ENCODE measurements at regions not wholly inside any gene's neighbourhood (a gene's known extent, or its start where the extent isn't known, plus 50 kb on each side); places are given as distances from the start of the nearest gene placed in this dataset.

GRCh38 chr5:66306844-66307315, 162.8 kb downstream of the SREK1 start:
- DNase-seq (ENCODE audit: low spot score): no peak

- peak; percentile 39 for DNase-seq (ENCODE audit: low spot score)
These were observed 163.6 kb downstream of the SREK1 start for GRCh38 chr5:66307647-66308241.

DNA sequence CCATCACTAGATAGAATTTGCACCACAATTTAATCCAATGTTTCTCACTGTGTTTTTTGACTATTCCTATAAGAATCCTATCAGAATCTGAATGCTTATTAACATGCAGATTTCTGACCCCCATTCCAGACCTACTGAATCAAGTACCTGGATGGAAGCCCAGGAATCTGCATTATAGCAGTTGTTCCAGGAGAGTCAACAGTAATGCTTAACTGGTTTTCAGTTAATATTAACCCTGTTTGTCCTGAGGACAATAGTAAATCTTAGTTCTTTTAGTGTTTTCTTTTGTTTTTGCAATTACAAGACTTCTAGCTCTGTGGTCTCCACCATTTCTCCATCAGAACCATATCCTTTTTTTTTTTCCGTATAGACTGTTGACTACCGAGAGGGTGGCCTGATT, 168.2 kb downstream of the SREK1 start:
- DNase-seq (ENCODE audit: low spot score): no peak

- DNase-seq (ENCODE audit: low spot score): no peak
These were observed 171.7 kb downstream of the SREK1 start for GRCh38 chr5:66315784-66316183.

DNA sequence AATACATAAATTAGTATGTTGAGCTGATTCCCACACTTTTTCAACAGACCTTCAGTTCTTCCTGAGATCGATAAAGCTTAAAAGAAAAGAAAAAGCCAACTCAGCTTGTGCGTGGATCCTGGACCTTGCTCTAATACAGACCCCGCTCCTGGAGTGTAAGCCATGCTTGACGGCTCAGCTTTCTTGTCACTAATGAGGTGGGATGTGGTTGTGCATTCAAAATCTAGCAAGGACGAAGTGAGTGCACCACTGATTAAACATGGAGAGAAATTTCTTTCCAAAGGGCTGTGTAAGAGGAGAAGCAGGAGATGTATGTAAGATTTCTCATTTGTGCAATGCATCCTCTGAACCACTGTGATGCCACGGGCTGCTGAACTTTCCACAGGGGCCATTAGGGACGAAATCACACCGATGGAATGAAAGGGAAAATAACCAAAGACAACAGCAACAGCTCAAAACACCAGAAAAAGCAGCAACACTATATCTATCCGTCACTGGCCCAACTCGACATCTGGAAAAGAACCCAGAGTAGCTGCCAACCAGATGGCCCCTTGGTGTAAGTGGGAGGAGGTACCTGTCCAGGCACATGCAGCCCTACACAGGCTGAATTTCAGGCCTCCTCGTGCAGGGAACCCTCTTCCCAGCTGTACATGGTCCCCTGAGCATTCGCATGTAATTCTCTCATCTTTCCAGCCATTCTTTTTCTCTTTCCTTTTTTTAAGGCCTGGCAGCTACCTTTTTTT, 178.9 kb downstream of the SREK1 start:
- no peak for DNase-seq (ENCODE audit: low spot score)

DNA sequence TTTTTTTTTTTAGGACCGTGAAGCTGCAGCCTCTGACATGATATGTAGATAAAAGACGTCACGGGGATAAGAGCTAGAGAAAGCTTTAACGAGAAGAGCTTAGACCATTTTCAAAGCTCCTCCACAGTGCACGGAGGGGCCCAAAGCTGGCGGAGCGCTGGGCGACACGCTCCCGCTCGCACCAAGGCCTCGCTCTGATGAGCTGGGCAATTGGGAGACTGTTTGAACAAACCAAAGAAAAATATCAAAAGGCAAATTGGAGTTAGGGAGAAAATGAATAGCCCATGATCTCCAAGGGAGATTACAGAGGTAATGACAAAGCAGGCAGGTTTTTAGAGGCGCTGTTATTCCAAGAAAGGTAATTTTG, 179.4 kb downstream of the SREK1 start:
- DNase-seq (ENCODE audit: low spot score): no peak

GRCh38 chr5:66324357-66324756, 180.3 kb downstream of the SREK1 start:
- DNase-seq (ENCODE audit: low spot score): no peak

DNA sequence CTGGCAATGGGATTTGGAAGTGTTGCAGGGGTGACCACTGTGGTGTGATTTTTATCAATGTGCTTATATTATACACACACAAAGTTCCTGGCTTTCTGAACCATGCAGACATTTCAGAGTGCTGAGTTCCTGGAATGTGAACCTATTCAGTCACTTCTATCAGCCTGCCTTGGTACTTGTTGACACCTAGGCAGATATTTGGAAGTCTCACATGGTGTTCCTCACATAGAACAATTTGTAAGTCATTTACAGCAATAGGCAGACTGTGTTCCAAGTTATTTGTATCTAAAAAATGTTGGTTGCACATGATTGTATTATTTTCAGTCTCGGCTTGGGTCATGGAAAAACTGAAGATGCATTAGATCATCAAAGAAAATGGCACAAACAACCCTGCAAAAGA, 182.2 kb downstream of the SREK1 start:
- DNase-seq (ENCODE audit: low spot score): no peak

GRCh38 chr5:66327008-66327407, 182.9 kb downstream of the SREK1 start:
- no peak for DNase-seq (ENCODE audit: low spot score)

GRCh38 chr5:66329078-66329477, 185.0 kb downstream of the SREK1 start:
- no peak for DNase-seq (ENCODE audit: low spot score)

GRCh38 chr5:66333192-66333591, 189.1 kb downstream of the SREK1 start:
- DNase-seq (ENCODE audit: low spot score): no peak

GRCh38 chr5:66337626-66338226, 193.6 kb downstream of the SREK1 start:
- no peak for DNase-seq (ENCODE audit: low spot score)

DNA sequence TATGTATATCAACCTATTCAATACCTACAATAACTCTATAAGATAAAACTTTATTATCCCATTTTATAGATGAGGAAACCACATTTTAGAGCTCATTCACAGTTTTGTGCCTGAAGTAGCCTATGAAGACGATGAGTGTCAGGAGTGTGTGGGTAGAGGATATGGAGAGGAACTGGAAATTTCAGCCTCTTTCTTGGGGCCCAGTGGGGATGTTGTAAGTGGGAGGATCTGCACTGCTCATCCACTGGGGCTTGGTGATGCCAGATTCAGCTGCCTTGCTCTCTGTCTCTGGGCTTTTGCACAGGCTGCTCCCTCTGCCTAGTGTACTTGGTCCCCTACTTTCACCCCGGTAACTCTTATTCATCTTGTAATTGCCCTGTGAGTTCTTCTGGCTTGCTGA, 194.7 kb downstream of the SREK1 start:
- no peak for DNase-seq (ENCODE audit: low spot score)

GRCh38 chr5:66339896-66340295, 195.8 kb downstream of the SREK1 start:
- DNase-seq (ENCODE audit: low spot score): no peak

- no peak for DNase-seq (ENCODE audit: low spot score)
These were observed 196.7 kb downstream of the SREK1 start for GRCh38 chr5:66340786-66341185.

DNA sequence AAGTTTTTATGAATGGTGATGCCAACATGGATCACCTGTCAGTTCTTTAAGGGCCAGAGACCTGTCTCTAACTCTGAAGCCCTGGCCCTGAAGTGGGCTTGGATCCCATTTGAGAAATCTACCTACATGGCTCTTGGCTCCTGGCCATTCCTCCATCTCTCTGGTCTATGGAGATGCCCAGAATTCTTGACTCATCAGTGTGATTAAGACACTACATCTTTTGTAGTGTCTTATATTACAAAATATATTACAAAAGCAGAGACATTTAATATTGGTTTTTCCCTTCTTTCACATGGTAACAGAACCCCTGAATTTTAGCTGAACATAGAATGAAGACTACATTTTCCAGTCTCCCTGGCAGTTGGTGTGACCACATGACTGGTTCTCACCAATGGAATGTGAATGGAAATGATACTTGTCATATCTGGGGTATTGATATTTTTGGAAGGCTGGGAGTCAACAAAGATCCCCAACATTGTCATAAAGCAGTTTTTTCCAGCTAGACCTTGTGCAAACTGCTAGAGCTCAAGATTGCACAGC, 198.3 kb downstream of the SREK1 start:
- no peak for DNase-seq (ENCODE audit: low spot score)

GRCh38 chr5:66343370-66344071, 199.4 kb downstream of the SREK1 start:
- DNase-seq (ENCODE audit: low spot score): no peak

DNA sequence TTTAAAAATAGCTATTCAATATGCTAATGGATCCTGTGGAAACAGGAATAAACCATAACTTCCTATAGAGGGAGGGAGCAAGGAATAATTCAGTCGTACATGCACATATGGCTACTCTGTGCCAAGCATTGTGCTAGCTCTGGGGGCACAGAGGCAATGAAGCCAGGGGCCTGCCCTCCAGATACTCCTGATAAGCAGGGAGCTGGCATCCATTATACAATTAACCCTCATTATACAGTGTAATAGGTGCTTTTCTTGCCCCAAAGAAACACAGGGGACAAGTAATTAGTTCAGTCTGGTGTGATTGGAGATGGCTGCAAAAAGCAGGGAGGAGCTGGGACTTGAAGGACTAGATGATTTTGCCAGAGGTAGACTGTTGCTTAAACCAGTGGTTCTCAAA, 200.4 kb downstream of the SREK1 start:
- no peak for DNase-seq (ENCODE audit: low spot score)

- DNase-seq (ENCODE audit: low spot score): no peak
These were observed 201.2 kb downstream of the SREK1 start for GRCh38 chr5:66345281-66345680.

DNA sequence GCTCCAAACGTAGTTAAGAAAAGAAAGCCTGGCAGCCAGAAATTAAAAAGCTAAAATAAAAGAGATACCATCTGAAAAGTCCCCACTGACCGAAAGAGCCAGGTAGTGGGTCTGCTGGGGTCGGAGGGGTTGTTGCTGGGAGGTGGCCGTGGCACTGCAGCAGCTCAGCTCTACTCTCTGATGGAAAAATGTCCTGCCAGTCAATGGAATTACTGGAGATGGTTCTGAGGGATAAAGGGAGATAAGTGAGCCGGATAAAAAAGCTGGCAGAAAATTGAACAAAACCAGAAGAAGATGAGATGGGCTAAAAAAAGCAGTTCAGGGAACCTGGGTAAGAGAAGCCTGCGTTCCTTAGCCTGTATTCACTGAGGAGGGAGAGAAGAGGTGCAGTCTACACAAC, 202.8 kb downstream of the SREK1 start:
- DNase-seq (ENCODE audit: low spot score): no peak

DNA sequence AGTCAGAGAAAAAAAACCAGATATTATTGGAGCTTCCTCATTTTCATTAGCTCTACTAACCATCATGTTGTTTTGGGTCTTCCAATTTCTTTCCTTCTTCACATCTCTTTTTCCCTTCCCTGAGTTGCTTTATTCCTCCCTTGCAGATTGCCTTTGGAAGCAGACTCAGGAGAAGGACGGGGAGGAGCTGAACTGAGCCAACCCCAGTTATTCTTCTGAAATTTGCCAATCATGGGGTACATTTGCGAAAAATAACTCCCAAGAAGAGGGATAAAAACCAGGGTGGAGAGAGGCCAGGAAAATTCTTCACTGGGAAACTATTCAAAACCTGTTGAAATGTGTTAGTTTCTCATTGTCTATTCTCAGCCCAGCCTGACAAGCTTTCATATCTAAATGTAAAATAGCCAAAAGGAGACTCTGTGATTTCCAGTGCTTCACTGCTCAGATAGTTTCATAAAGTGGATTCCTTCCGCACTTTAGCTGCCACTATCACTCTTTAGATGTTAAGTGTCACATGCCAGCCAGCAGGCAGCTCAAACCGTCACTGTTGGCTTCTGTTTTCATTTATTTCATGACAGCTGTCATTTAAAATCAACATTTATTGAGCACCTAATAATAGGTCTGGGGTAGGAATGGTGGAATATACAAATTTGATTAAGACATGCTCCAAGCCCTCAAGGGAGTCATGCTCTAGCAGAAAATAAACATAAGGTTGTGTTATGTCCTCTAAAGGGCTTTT, 204.5 kb downstream of the SREK1 start:
- DNase-seq (ENCODE audit: low spot score): no peak

- no peak for DNase-seq (ENCODE audit: low spot score)
These were observed 207.7 kb downstream of the SREK1 start for GRCh38 chr5:66351813-66352212.
